SK-N-SH (cell line): ENCODE measurements at regions not wholly inside any gene's neighbourhood (a gene's known extent, or its start where the extent isn't known, plus 50 kb on each side); places are given as distances from the start of the nearest gene placed in this dataset.

Experiments
- CTCF ChIA-PET: fragments of 300-600, 350-600 bp; formaldehyde crosslinking; extraction: SDS; loops from one replicate; lab custom pipeline; 2021; lab: Yijun Ruan, JAX
- POLR2A ChIA-PET: fragments of 350-600 bp; sonication (Branson Sonifier 250); formaldehyde crosslinking; extraction: SDS; loops from one replicate; lab custom pipeline; 2020; ENCODE audit warnings: antibody characterized with exemption, inconsistent platforms; lab: Yijun Ruan, JAX
- DNase-seq: peaks from one replicate; pipeline ENCODE4 v3.0.0; 2012
- H2AFZ ChIP-seq: fragments of 200-600 bp; sonication (generic); 2 replicates; pipeline ENCODE4 v1.8.1; 2016; ENCODE audit warnings: antibody characterized with exemption, mild to moderate bottlenecking, low read depth
- H3F3A ChIP-seq: fragments of 200-600 bp; sonication (generic); replicated peaks from 2 replicates; pipeline ENCODE3; 2016; ENCODE audit warnings: antibody characterized with exemption, mild to moderate bottlenecking; ENCODE audit not compliant: insufficient read depth
- H3K27ac ChIP-seq, 2 experiments: fragments of 200-500 bp in 1 of 2; fragments of 200-600 bp in 1 of 2; sonication (Bioruptor generic) in 1 of 2; sonication (generic), shearing (Covaris generic) in 1 of 2; 2 replicates each; pipeline versions ENCODE4 v1.5.1 to v1.6.1; 2014 to 2016; ENCODE audit warnings: low read depth in 2 of 2, inconsistent platforms in 1 of 2, low read length in 1 of 2, mild to moderate bottlenecking in 1 of 2, mixed read lengths in 1 of 2
- H3K27me3 ChIP-seq: fragments of 200-600 bp; sonication (generic), shearing (Covaris generic); 2 replicates; pipeline ENCODE4 v1.6.1; 2016; ENCODE audit warnings: mixed run types; ENCODE audit not compliant: insufficient read depth
- H3K36me3 ChIP-seq, 2 experiments: fragments of 200-500 bp in 1 of 2; fragments of 200-600 bp in 1 of 2; sonication (Bioruptor generic) in 1 of 2; sonication (generic) in 1 of 2; replicated peaks in 1 of 2; 2 replicates each; pipeline versions ENCODE3 to v1.5.1; 2014 to 2016; ENCODE audit warnings: low read length in 1 of 2, mild to moderate bottlenecking in 1 of 2; ENCODE audit not compliant: insufficient read depth in 2 of 2, control insufficient read depth in 1 of 2
- H3K4me1 ChIP-seq, 2 experiments: fragments of 200-500 bp in 1 of 2; fragments of 200-600 bp in 1 of 2; sonication (Bioruptor generic) in 1 of 2; sonication (generic), shearing (Covaris generic) in 1 of 2; 2 replicates each; pipeline versions ENCODE4 v1.5.1 to v1.6.1; 2014 to 2016; ENCODE audit warnings: low read depth in 1 of 2, low read length in 1 of 2, mixed run types in 1 of 2; ENCODE audit not compliant: insufficient read depth in 2 of 2, control insufficient read depth in 1 of 2
- H3K4me2 ChIP-seq: fragments of 200-600 bp; sonication (generic), shearing (Covaris generic); 2 replicates; pipeline ENCODE4 v1.6.1; 2017; ENCODE audit warnings: mixed run types
- H3K4me3 ChIP-seq, 2 experiments: fragments of 200-500 bp in 1 of 2; fragments of 200-600 bp in 1 of 2; sonication (Bioruptor generic) in 1 of 2; sonication (generic), shearing (Covaris generic) in 1 of 2; 2 replicates each; pipeline versions ENCODE4 v1.5.1 to v1.8.1; 2014 to 2016; ENCODE audit warnings: low read depth in 2 of 2, inconsistent platforms in 1 of 2, low read length in 1 of 2, mild to moderate bottlenecking in 1 of 2, mixed read lengths in 1 of 2, moderate library complexity in 1 of 2
- H3K79me2 ChIP-seq: fragments of 200-600 bp; sonication (generic); 2 replicates; pipeline ENCODE4 v1.8.1; 2017; ENCODE audit warnings: mild to moderate bottlenecking; ENCODE audit not compliant: insufficient read depth
- H3K9ac ChIP-seq: fragments of 200-600 bp; sonication (generic); 2 replicates; pipeline ENCODE4 v1.6.1; 2017; ENCODE audit warnings: mixed run types
- H3K9me2 ChIP-seq: fragments of 200-600 bp; sonication (generic); 2 replicates; pipeline ENCODE4 v1.6.1; 2017; ENCODE audit warnings: mixed run types
- H3K9me3 ChIP-seq: fragments of 200-600 bp; sonication (generic); 2 replicates; pipeline ENCODE4 v1.6.1; 2017; ENCODE audit warnings: mixed run types, mild to moderate bottlenecking, moderate library complexity
- H4K20me1 ChIP-seq: fragments of 200-600 bp; sonication (generic); 2 replicates; pipeline ENCODE4 v1.6.1; 2017; ENCODE audit warnings: mild to moderate bottlenecking, mixed run types; ENCODE audit not compliant: insufficient read depth
- CHD2 ChIP-seq: fragments of 150-350 bp; IDR thresholded peaks from 2 replicates; pipeline ENCODE4 v1.6.1; 2018; ENCODE audit warnings: low read length; ENCODE audit not compliant: partially characterized antibody
- ELF1 ChIP-seq: IDR thresholded peaks from 2 replicates; pipeline ENCODE4 v1.4.0; 2012
- FOSL2 ChIP-seq: IDR thresholded peaks from 2 replicates; pipeline ENCODE4 v1.4.0; 2012; ENCODE audit warnings: low read depth, mild to moderate bottlenecking, moderate library complexity, borderline replicate concordance
- FOXJ3 ChIP-seq: sonication (generic); formaldehyde crosslinking; IDR thresholded peaks from 2 replicates; pipeline ENCODE4 v1.5.1; 2020; ENCODE audit warnings: mild to moderate bottlenecking, missing genetic modification reagents
- MEF2A ChIP-seq: IDR thresholded peaks from 2 replicates; pipeline ENCODE4 v1.4.0; 2012; ENCODE audit warnings: low read depth, borderline replicate concordance
- MXI1 ChIP-seq: IDR thresholded peaks from 2 replicates; pipeline ENCODE4 v1.6.1; 2012; ENCODE audit warnings: mild to moderate bottlenecking, low read depth, low read length, improper control_type of control experiment
- NFIC ChIP-seq: IDR thresholded peaks from 2 replicates; pipeline ENCODE4 v1.4.0; 2012; ENCODE audit warnings: borderline replicate concordance
- NRF1 ChIP-seq: IDR thresholded peaks from 2 replicates; pipeline ENCODE4 v1.6.1; 2012; ENCODE audit warnings: low read depth, mild to moderate bottlenecking, low read length
- PBX3 ChIP-seq: IDR thresholded peaks from 2 replicates; pipeline ENCODE4; 2012
- POLR2AphosphoS5 ChIP-seq: IDR thresholded peaks from 2 replicates; pipeline ENCODE4 v1.6.1; 2012; ENCODE audit warnings: low read depth, low read length
- RCOR1 ChIP-seq: fragments of 150-350 bp; IDR thresholded peaks from 2 replicates; pipeline ENCODE4 v1.6.1; 2017; ENCODE audit warnings: antibody characterized with exemption, low read length
- REST ChIP-seq: IDR thresholded peaks from 2 replicates; pipeline ENCODE4 v1.6.1; 2012; ENCODE audit warnings: mild to moderate bottlenecking, low read depth, low read length, moderate library complexity
- RFX5 ChIP-seq: IDR thresholded peaks from 2 replicates; pipeline ENCODE4 v1.6.1; 2012; ENCODE audit warnings: mild to moderate bottlenecking, improper control_type of control experiment, low read length
- SMC3 ChIP-seq: IDR thresholded peaks from 2 replicates; pipeline ENCODE4 v1.6.1; 2012; ENCODE audit warnings: low read depth, low read length, improper control_type of control experiment
- TCF12 ChIP-seq: IDR thresholded peaks from 2 replicates; pipeline ENCODE4 v1.4.0; 2012
- WGBS: methylation state at CpG from one replicate; pipeline ENCODE4 v1.1.6; 2017; ENCODE audit warnings: low lambda C conversion rate; 5-methylcytosine and 5-hydroxymethylcytosine counted together

- H3K4me2 ChIP-seq = no peak overlapping the region
- H3K9ac ChIP-seq = no peak overlapping the region
- H4K20me1 ChIP-seq = no peaks in the 10 kb centered on the region
- H3K79me2 ChIP-seq = no peaks in the 10 kb centered on the region
- no peaks in the 10 kb centered on the region for H3K36me3 ChIP-seq
- TF ChIP-seq TCF12 = no peak
- TF ChIP-seq PBX3 = no peak
- no peak for TF ChIP-seq RFX5
- TF ChIP-seq REST = no peak
- no peak for TF ChIP-seq ELF1
- no peak for TF ChIP-seq SMC3
- TF ChIP-seq RCOR1 = no peak
- no peak for TF ChIP-seq MEF2A
- TF ChIP-seq CHD2 = no peak
- no peak for TF ChIP-seq POLR2AphosphoS5
- TF ChIP-seq NRF1 = no peak
- no peak for TF ChIP-seq FOSL2
- no peak for TF ChIP-seq NFIC
- TF ChIP-seq FOXJ3 = no peak
- no peak for TF ChIP-seq MXI1
- DNase-seq = no peak
- H2AFZ ChIP-seq = no peak overlapping the region
- WGBS = 69% methylated on average over 4 of the region's 4 CpGs
- ChIA-PET CTCF (interaction anchor here (1.0 kb wide), 1 partner anchor 79 kb away, joined by 3 read pairs; no protein-coding TSS in a partner anchor), POLR2A (no interaction called here)
- no peak overlapping the region for H3K27ac ChIP-seq
- H3K9me2 ChIP-seq = no peaks in the 10 kb centered on the region
- H3K27me3 ChIP-seq = no peaks in the 10 kb centered on the region
- no peaks in the 10 kb centered on the region for H3K4me1 ChIP-seq
- H3K4me3 ChIP-seq = no peak overlapping the region
- no peaks in the 10 kb centered on the region for H3F3A ChIP-seq
- H3K9me3 ChIP-seq = no peaks in the 10 kb centered on the region
These were observed 152.3 kb downstream of the EDN1 start for GRCh38 chr6:12442455-12442854.

GRCh38 chr6:12446394-12446793 is 156.2 kb downstream of the EDN1 start:
- Histone ChIP-seq H3K36me3 (no peaks in the 10 kb centered on the region), H3K9ac (no peak overlapping the region), H3K4me3 (no peak overlapping the region), H3K4me1 (no peaks in the 10 kb centered on the region), H3K9me2 (no peaks in the 10 kb centered on the region), H3K4me2 (no peak overlapping the region), H3K27ac (no peak overlapping the region), H2AFZ (no peak overlapping the region), H3K27me3 (no peaks in the 10 kb centered on the region), H3F3A (no peaks in the 10 kb centered on the region), H3K9me3 (no peaks in the 10 kb centered on the region), H3K79me2 (no peaks in the 10 kb centered on the region), H4K20me1 (no peaks in the 10 kb centered on the region)
- ChIA-PET CTCF (no interaction called here), POLR2A (no interaction called here)
- DNase-seq = no peak
- TF ChIP-seq FOXJ3 (no peak), CHD2 (no peak)
- WGBS = 12% methylated on average over 1 of the region's 1 CpG
